ENCODE measurements at regions not wholly inside any gene's neighbourhood (a gene's known extent, or its start where the extent isn't known, plus 50 kb on each side); places are given as distances from the start of the nearest gene placed in this dataset.

- TF ChIP-seq CTCF (IDR thresholded peaks at IDR 0.05): no peak
- intact Hi-C loops (cut with DNase I): no loop called here
- Histone ChIP-seq H3K9me3 (peaks cover 0 to 2% (median 0%) of the 10 kb centered on the region in 11 donors), H3K4me3 (no peak overlapping the region), H3K4me1 (peaks cover 0 to 13% (median 0%) of the 10 kb centered on the region in 9 donors), H3K36me3 (no peaks in the 10 kb centered on the region), H3K27me3 (no peaks in the 10 kb centered on the region), H3K27ac (no peak overlapping the region)
- 32 to 34% methylated on average over 8 of the region's 8 CpGs for WGBS, 2 donors
- no peak for DNase-seq
- ATAC-seq: no peak
Observed at GRCh38 chr10:118394301-118395200, 52.4 kb upstream of the FAM204A start.

GRCh38 chr10:118392761-118393160 lies 50.6 kb upstream of the FAM204A start:
- no peak for DNase-seq
- ATAC-seq: no peak
- WGBS, 2 donors: 74 to 77% methylated on average over 5 of the region's 5 CpGs
- intact Hi-C loops (cut with DNase I): no loop called here
- no peaks in the 10 kb centered on the region for H3K36me3 ChIP-seq
- no peak for TF ChIP-seq CTCF (IDR thresholded peaks at IDR 0.05)
- H3K4me3 ChIP-seq: no peak overlapping the region
- H3K27ac ChIP-seq: no peak overlapping the region
- peaks cover 0 to 20% (median 8%) of the 10 kb centered on the region in 11 donors for H3K9me3 ChIP-seq
- peaks cover 0 to 13% (median 0%) of the 10 kb centered on the region in 9 donors for H3K4me1 ChIP-seq
- H3K27me3 ChIP-seq: peaks cover 0 to 7% (median 0%) of the 10 kb centered on the region in 7 donors

Data from heart right ventricle (tissue), 16 donors.